Activated naive CD8-positive, alpha-beta T cell treated with anti-CD3 and anti-CD28 coated beads, Interleukin-2, amount 10 ng/mL, durations not matched to agents 7 days and 5 days (primary cell): ENCODE measurements at regions not wholly inside any gene's neighbourhood (a gene's known extent, or its start where the extent isn't known, plus 50 kb on each side); places are given as distances from the start of the nearest gene placed in this dataset.

ENCODE experiments used
- ATAC-seq: fragments of 150-1000 bp; cut with Tn5 transposase; one replicate; pipeline ENCODE4 v1.10.0; 2021; ENCODE audit warnings: low read depth, moderate library complexity
- POLR2A ChIA-PET: fragments of 350-600 bp; sonication (Branson Sonifier 250); formaldehyde crosslinking; loops from one replicate; lab custom pipeline; 2021; ENCODE audit warnings: antibody characterized with exemption; lab: Charles Lee
- DNase-seq: peaks from one replicate; pipeline ENCODE4 v3.0.0; 2021
- H3K27ac Mint-ChIP-seq: one replicate; pipeline ENCODE4 v1.8.0; 2022; ENCODE audit warnings: mild to moderate bottlenecking, mixed read lengths
- H3K27me3 Mint-ChIP-seq: one replicate; pipeline ENCODE4 v1.8.0; 2022; ENCODE audit warnings: mild to moderate bottlenecking, moderate library complexity, mixed read lengths
- H3K36me3 Mint-ChIP-seq: one replicate; pipeline ENCODE4 v1.8.0; 2021; ENCODE audit warnings: mild to moderate bottlenecking, mixed read lengths
- H3K4me1 Mint-ChIP-seq: one replicate; pipeline ENCODE4 v1.8.0; 2021; ENCODE audit warnings: mixed read lengths
- H3K4me3 Mint-ChIP-seq: one replicate; pipeline ENCODE4 v1.8.0; 2022; ENCODE audit warnings: mild to moderate bottlenecking, moderate library complexity, mixed read lengths
- H3K9me3 Mint-ChIP-seq: one replicate; pipeline ENCODE4 v1.8.0; 2021; ENCODE audit warnings: mixed read lengths

DNA sequence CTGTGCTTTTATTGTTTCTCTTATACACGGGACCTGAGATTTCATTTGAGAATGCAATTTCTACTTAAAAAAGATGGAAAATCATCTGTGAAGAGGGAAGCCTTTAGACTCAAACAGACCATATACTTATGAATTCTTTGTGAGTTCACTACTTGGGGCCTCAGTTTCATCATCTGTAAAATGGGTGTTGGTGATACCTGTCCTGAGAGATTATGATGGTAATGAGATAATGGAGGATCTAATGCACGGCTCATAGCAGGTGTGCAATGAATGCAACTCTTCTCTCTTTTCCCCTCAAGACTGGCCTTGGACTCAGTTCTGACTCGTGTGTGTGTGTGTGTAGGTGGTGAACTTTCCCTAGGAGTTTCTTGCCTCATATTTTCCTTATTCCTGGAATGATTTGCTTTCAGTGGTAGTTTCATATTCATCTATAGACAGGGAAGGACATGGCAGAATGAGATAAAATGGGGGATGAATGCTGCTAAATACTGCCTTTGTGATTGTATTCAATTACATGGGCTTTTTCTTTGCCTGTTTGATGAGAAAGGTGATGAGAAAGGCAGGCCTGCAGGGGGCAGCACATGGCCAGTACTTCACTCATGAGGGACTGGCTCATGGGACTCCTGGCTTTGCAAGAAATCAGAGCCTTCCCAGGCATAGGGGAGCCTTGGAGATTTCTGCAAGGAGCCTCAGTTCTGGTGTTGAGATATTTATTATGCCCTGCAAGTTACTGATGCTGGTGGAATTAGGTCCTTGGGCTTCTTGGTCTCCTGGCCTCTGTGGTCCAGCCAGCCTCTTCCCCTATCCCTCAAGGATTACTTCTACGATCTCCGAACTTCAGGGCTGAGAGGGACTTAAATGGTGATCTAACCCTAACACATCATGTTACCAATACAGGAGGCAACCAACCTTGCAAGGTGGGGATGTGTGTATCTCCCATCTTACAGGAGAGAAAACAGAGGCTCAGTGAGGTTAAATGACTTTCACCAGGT, 70.7 kb downstream of the RPLP1 start:
- no peaks in the 10 kb centered on the region for H3K36me3 Mint-ChIP-seq
- H3K4me3 Mint-ChIP-seq: no peak overlapping the region
- no peaks in the 10 kb centered on the region for H3K4me1 Mint-ChIP-seq
- POLR2A ChIA-PET: no interaction called here
- no peaks in the 10 kb centered on the region for H3K9me3 Mint-ChIP-seq
- ATAC-seq (peak; percentile 61), DNase-seq (peak; percentile 81)
- no peak overlapping the region for H3K27ac Mint-ChIP-seq
- peaks cover 30% of the 10 kb centered on the region for H3K27me3 Mint-ChIP-seq

DNA sequence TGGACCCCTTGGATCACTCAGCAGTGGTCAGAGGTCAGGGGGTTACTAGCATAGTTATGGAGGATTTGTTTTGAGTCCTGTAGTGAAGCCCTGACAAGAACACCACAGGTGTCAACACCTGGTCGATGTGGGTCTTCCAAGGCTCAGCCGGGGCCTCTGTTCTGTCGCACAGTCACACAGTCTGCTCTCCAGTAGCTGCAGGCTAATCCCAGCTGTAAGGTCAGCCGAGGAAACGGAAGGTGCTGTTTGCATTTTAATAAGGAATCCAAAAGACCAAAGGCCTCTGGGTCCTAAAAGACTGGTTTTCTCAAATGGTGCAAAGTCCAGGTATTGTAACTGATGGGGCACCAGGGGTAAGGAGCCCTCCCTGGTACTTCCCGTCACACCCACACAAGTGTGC, 71.7 kb downstream of the RPLP1 start:
- no peak for ATAC-seq
- H3K27ac Mint-ChIP-seq: no peak overlapping the region
- no peaks in the 10 kb centered on the region for H3K9me3 Mint-ChIP-seq
- no peaks in the 10 kb centered on the region for H3K36me3 Mint-ChIP-seq
- POLR2A ChIA-PET: no interaction called here
- peaks cover 25% of the 10 kb centered on the region for H3K27me3 Mint-ChIP-seq
- no peaks in the 10 kb centered on the region for H3K4me1 Mint-ChIP-seq
- no peak overlapping the region for H3K4me3 Mint-ChIP-seq
- DNase-seq: no peak

DNA sequence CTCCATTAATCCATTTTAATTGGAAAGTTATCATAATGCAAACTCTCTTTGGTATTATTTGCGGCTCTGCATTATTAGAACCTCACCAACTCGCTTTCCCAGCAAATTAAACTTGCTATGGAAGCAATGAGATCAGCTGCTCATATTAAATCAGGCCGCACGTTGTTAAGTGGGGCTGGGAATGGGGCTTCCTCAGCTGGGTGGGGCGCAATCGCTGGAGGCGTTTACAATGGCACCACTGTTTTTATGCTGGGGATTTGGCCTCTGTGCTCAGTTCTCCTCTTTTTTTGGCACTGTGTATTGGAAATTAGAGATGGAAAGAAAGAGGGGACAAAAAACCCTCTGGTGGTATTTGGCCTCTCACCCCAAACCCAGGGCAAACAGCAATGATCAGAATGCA, 72.2 kb downstream of the RPLP1 start:
- Mint-ChIP-seq H3K4me1 (no peaks in the 10 kb centered on the region), H3K27me3 (peaks cover 22% of the 10 kb centered on the region), H3K9me3 (no peaks in the 10 kb centered on the region), H3K4me3 (no peak overlapping the region), H3K36me3 (no peaks in the 10 kb centered on the region), H3K27ac (no peak overlapping the region)
- DNase-seq: no peak
- ATAC-seq: no peak
- POLR2A ChIA-PET: no interaction called here

DNA sequence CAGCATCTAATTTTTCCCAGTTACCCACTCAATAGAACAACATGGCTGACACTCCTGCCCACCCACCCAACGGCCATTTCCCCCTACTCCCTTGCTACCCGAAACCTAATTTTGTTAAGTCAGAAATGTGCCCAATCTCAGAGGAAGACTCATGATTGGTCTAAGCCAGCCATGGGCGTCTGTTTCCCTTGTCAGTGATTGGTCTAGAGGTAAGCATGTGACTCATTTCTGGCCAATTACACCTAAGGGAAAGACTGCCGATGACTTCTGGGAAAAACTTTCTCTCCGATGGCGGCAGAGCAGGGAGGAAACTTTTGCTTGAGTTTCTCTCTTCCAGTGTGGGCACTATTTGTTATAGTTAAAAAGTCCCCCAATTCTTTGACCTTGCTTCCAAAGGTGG, 72.9 kb downstream of the RPLP1 start:
- no peak overlapping the region for H3K27ac Mint-ChIP-seq
- no peak for ATAC-seq
- H3K4me1 Mint-ChIP-seq: no peaks in the 10 kb centered on the region
- H3K9me3 Mint-ChIP-seq: no peaks in the 10 kb centered on the region
- H3K27me3 Mint-ChIP-seq: peaks cover 16% of the 10 kb centered on the region
- POLR2A ChIA-PET: no interaction called here
- H3K4me3 Mint-ChIP-seq: no peak overlapping the region
- DNase-seq: no peak
- H3K36me3 Mint-ChIP-seq: no peaks in the 10 kb centered on the region

DNA sequence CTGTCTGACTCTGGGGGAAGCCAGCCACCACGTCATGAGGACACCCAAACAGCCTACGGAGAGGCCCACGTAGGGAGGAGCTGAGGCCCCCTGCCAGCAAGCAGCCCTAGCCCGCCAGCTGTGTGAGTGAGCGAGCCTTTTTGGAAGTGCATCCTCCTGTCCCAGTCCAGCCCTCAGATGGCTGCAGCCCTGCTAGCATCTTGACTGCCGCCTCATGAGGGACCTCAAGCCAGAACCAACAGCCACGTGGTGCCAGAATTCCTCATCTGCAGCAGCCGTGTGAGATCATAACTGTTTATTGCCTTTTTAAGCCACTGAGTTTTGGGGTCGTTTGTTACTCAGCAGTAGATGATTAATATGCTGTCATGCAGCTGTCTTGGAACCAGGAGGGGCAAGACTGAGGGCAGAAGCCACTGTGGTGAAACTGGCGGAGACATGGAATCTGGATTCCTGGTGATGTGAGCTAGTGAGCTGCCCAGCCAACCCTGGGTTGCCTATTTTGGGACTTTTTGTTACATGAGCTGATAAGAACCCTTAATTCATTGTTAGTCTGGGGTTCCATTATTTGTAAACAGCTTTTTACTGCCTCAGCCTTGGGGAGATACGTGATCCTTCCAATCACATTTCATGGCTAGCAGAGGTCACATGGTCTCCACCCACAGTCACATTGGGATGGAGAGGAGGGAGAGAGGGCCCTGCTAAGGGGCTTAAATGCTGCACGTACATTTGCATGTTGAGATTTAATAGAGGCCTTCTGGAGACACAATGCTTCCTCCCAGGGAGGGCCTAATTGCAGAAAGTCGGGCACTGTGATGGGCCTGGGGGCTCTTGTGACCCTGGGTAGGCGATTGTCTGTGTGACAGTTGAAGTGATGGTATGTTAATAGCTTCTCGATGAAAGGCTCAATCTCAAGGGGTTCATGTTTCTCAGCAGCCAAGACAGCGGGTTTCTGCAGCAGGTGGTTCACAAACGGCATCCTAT, 73.8 kb downstream of the RPLP1 start:
- DNase-seq (no peak), ATAC-seq (no peak)
- H3K36me3 Mint-ChIP-seq: no peaks in the 10 kb centered on the region
- no peaks in the 10 kb centered on the region for H3K9me3 Mint-ChIP-seq
- peaks cover 8% of the 10 kb centered on the region for H3K27me3 Mint-ChIP-seq
- no peaks in the 10 kb centered on the region for H3K4me1 Mint-ChIP-seq
- H3K4me3 Mint-ChIP-seq: no peak overlapping the region
- no peak overlapping the region for H3K27ac Mint-ChIP-seq
- POLR2A ChIA-PET: no interaction called here

DNA sequence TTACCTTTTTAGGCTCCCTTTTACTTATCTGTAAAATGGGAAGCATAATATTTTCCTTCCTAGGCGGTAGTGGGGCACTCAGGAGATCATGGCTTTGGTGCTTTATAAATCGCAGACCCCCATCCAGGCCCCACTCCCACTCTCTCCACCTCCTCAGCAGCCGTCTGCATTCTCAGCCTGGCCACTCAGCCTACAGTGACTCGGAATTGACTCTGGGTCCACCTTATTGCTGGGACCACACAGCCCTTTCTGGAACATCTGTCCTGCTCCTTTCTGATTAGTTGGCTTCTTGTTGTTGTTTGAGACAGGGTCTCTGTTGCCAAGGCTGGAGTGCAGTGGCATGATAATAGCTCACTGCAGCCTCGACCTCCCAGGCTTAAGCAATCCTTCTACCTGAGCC, 76.5 kb downstream of the RPLP1 start:
- no peak overlapping the region for H3K27ac Mint-ChIP-seq
- no peak for ATAC-seq

DNA sequence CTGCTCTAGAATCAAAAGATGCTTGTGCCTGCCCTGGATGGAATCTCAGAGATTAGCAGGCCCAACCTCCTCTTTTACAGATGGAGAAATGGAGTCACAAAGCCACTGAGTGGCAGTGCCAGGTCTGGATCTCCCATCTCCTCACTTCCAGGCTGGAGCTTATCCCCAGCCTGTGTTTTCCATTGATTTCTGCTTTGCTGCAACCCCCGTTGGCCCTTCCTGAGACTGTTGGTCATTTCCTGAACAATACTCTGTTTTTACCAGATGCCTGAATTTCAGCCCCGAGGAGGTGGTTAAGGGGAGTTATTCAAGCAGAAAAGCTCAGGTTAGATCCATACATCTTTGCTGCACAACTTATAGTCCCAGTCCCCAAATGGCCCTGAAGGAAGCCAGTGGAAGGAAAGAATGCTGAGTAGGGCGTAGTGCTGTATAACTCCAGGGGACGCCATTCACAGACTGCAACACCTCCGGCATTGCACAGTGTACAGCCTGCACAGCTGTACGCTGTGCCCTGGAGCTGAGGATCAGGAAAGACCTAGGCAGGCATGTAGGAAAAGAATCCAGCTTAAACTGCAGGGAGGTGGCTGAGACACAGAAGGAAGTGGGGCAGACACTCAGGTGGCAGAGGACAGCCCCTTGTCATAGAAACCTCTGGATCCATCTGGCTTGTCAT, 77.5 kb downstream of the RPLP1 start:
- DNase-seq (no peak), ATAC-seq (no peak)
- Mint-ChIP-seq H3K27ac (no peak overlapping the region), H3K4me1 (peaks cover 2% of the 10 kb centered on the region), H3K9me3 (no peaks in the 10 kb centered on the region), H3K4me3 (no peak overlapping the region), H3K27me3 (peaks cover 11% of the 10 kb centered on the region), H3K36me3 (no peaks in the 10 kb centered on the region)
- POLR2A ChIA-PET: no interaction called here

More for the DNA sequence above, 76.5 kb downstream of the RPLP1 start:
- no peak for DNase-seq
- Mint-ChIP-seq H3K36me3 (no peaks in the 10 kb centered on the region), H3K4me1 (no peaks in the 10 kb centered on the region), H3K27me3 (peaks cover 8% of the 10 kb centered on the region), H3K9me3 (no peaks in the 10 kb centered on the region), H3K4me3 (no peak overlapping the region)
- POLR2A ChIA-PET: no interaction called here

DNA sequence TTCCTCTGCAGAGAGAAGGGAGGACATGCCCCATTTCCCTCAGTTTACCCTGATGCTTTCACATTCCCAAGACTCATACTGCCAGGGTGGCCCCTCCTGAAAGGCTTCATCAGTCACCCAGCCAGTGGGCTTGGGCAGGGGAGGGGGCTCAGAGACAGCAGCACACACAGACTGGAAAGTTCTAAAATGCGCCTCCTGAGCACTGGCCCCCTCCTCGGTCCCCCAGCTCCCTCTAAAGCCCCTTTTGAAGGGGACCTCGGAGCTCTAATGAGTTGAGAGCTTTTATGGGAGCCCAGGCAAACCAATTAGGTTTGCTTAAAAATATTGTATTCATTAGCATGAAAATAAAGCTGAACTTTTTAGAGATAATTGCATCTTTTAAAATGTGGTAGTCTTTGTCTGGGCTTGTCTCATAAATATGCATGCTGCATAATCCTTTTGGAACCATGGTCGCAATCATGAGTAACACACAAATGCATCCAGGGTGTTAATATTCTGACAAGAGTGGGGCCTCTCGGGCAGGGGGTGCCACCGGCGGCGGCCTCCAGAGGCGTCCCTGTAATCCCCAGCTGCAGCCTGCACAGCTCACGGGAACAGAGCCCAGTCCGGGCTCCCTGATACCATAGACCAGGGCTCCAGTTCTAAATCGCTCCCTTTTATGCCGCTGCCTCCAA, 78.5 kb downstream of the RPLP1 start:
- Mint-ChIP-seq H3K36me3 (no peaks in the 10 kb centered on the region), H3K27me3 (peaks cover 18% of the 10 kb centered on the region), H3K27ac (no peak overlapping the region), H3K4me1 (peaks cover 2% of the 10 kb centered on the region), H3K9me3 (no peaks in the 10 kb centered on the region), H3K4me3 (no peak overlapping the region)
- ATAC-seq: no peak
- no peak for DNase-seq
- POLR2A ChIA-PET: no interaction called here

DNA sequence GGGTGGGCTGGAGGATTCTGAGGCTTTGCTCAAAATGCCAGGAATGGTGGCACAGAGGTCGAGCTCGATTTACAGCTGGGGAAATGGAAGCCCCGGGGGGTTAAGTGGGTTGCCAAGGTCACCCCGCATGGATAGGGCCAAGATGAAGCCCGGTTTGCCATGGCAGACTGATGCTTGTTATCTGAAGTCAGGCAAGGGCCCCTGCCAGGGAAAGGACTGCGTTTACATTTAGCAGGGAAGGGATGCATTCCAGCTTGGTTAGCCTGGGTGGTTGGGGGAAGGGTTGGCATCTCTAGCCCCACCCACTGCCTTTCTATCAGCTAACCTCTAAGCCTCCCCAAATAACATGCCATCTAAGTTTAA, 79.0 kb downstream of the RPLP1 start:
- DNase-seq: no peak
- Mint-ChIP-seq H3K27me3 (peaks cover 23% of the 10 kb centered on the region), H3K4me3 (no peak overlapping the region), H3K36me3 (no peaks in the 10 kb centered on the region), H3K9me3 (no peaks in the 10 kb centered on the region), H3K27ac (no peak overlapping the region), H3K4me1 (peaks cover 2% of the 10 kb centered on the region)
- no peak for ATAC-seq
- POLR2A ChIA-PET: no interaction called here

DNA sequence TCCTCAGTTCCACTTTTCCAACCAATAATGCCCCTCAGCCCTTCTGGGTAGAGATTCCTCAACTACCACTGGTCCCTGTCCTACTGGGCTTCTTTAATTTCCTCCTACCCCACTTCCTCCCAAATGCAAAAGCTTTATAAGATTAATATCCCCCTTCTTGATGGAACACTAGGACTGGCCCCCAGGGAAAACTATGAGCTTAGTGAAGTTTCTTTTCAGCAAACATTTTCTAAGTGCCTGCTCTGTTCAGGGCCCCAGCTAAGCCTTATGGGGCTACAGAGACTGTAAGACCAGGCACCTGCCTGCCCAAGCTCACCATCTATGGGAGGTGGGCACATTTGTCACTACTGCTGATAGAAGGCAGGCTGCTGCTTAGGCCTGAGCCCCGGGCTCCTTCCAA, 79.4 kb downstream of the RPLP1 start:
- Mint-ChIP-seq H3K27me3 (peaks cover 26% of the 10 kb centered on the region), H3K36me3 (no peaks in the 10 kb centered on the region), H3K9me3 (no peaks in the 10 kb centered on the region), H3K4me3 (no peak overlapping the region), H3K27ac (no peak overlapping the region), H3K4me1 (peaks cover 2% of the 10 kb centered on the region)
- POLR2A ChIA-PET: no interaction called here
- ATAC-seq (no peak), DNase-seq (no peak)

DNA sequence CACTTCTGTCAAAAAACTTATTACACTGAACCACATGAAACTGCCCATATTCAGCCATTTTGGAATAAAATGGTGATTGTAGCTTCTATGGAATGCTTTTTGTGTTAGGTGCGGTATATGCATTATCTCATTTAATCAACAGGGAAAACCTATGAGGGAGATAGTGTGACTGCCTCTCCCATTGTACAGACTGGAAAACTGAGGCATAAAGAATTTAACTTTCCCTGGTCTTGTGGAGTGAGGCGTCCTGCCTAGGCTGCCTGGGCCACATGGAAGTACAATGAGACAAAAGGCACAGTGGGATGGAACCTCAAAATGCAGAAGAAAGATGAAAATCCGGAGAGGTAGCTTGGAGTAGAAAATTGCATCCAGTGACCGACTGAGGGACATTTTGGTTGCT, 80.2 kb downstream of the RPLP1 start:
- POLR2A ChIA-PET: no interaction called here
- Mint-ChIP-seq H3K27me3 (peaks cover 26% of the 10 kb centered on the region), H3K27ac (no peak overlapping the region), H3K4me1 (peaks cover 2% of the 10 kb centered on the region), H3K4me3 (no peak overlapping the region), H3K36me3 (no peaks in the 10 kb centered on the region), H3K9me3 (no peaks in the 10 kb centered on the region)
- DNase-seq: no peak
- no peak for ATAC-seq

DNA sequence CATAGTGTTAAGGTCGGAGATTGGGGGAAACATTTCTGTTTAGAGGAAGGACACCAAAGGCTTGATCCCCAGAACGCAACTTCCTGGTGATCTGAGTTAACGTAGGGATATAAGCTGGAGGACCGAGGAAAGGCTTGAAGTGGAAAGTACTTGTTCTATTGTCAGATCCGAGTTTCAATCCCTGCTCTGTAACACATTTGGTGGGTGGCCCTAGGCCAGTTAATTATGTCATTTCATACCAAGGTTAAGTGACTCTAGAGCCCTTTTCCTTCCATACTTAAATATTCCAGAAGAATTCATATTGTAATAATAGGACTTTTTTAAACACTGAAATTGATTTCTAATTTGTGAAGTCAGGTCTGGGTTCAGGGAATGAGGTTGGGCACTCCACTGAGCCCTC, 80.9 kb downstream of the RPLP1 start:
- Mint-ChIP-seq H3K27ac (no peak overlapping the region), H3K4me1 (peaks cover 2% of the 10 kb centered on the region), H3K27me3 (peaks cover 26% of the 10 kb centered on the region), H3K36me3 (no peaks in the 10 kb centered on the region), H3K9me3 (no peaks in the 10 kb centered on the region), H3K4me3 (no peak overlapping the region)
- DNase-seq: no peak
- POLR2A ChIA-PET: no interaction called here
- no peak for ATAC-seq
